GM04504 (cell line): ENCODE measurements at regions not wholly inside any gene's neighbourhood (a gene's known extent, or its start where the extent isn't known, plus 50 kb on each side); places are given as distances from the start of the nearest gene placed in this dataset.

Experiments used
- DNase-seq: peaks from one replicate; pipeline ENCODE4 v3.0.0-alpha.2; 2012; ENCODE audit warnings: low read depth

- no peak for DNase-seq
Observed at GRCh38 chr9:109549386-109549785, 51.3 kb upstream of the PTPN3 start.

- DNase-seq, result no peak
Observed at GRCh38 chr9:109551651-109552050, 53.5 kb upstream of the PTPN3 start.

- DNase-seq, result no peak
Observed at GRCh38 chr9:109555215-109555614, 57.1 kb upstream of the PTPN3 start.

- no peak for DNase-seq
Observed at GRCh38 chr9:109556061-109556460, 58.0 kb upstream of the PTPN3 start.

- DNase-seq, result no peak
Observed at GRCh38 chr9:109556786-109557185, 58.7 kb upstream of the PTPN3 start.

- no peak for DNase-seq
Observed at GRCh38 chr9:109557481-109557880, 59.4 kb upstream of the PTPN3 start.

GRCh38 chr9:109558718-109559151 lies 60.6 kb upstream of the PTPN3 start:
- DNase-seq, result no peak

- no peak for DNase-seq
Observed at GRCh38 chr9:109560470-109561132, 62.5 kb upstream of the PTPN3 start.

- no peak for DNase-seq
Observed at GRCh38 chr9:109561137-109561536, 63.0 kb upstream of the PTPN3 start.

GRCh38 chr9:109568089-109568488 lies 70.0 kb upstream of the PTPN3 start:
- DNase-seq, result no peak

GRCh38 chr9:109568568-109569210 lies 70.6 kb upstream of the PTPN3 start:
- DNase-seq, result no peak

- DNase-seq, result peak; percentile 32
Observed at GRCh38 chr9:109574061-109574882, 76.2 kb upstream of the PTPN3 start.

- no peak for DNase-seq
Observed at GRCh38 chr9:109576762-109577161, 78.7 kb upstream of the PTPN3 start.

GRCh38 chr9:109579191-109579948 lies 81.3 kb upstream of the PTPN3 start:
- DNase-seq, result no peak

- DNase-seq, result no peak
Observed at GRCh38 chr9:109582386-109582785, 84.3 kb upstream of the PTPN3 start.

GRCh38 chr9:109584205-109584604 lies 86.1 kb upstream of the PTPN3 start:
- DNase-seq, result no peak

GRCh38 chr9:109585796-109586195 lies 87.7 kb upstream of the PTPN3 start:
- DNase-seq, result no peak

- DNase-seq, result no peak
Observed at GRCh38 chr9:109586993-109587392, 88.9 kb upstream of the PTPN3 start.

- no peak for DNase-seq
Observed at GRCh38 chr9:109588415-109588814, 90.3 kb upstream of the PTPN3 start.

GRCh38 chr9:109590966-109591365 lies 92.9 kb upstream of the PTPN3 start:
- no peak for DNase-seq

GRCh38 chr9:109591691-109592090 lies 93.6 kb upstream of the PTPN3 start:
- DNase-seq, result no peak

GRCh38 chr9:109593612-109594011 lies 95.5 kb upstream of the PTPN3 start:
- no peak for DNase-seq
